ENCODE measurements at regions not wholly inside any gene's neighbourhood (a gene's known extent, or its start where the extent isn't known, plus 50 kb on each side); places are given as distances from the start of the nearest gene placed in this dataset.

DNA sequence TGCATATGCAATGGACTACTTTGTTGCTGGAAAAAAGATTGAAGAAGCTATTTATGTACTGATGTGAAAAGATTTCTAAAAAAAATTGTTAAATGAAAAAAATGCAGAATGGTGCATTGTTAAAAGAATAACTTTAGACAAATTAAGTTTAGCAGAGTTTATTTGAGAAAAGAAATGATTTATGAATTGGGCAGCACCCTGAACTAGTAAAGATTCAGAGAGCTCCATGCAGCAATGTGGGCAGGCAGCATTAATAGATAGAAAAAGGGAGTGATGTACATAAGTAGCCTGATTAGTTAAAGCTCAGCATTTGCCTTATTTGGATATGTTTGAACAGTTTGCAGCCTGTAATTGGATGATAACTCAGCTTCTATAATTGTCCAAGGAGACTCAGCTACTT is 677.9 kb upstream of the SEMA6A start:
- TF ChIP-seq, protein P1, sequence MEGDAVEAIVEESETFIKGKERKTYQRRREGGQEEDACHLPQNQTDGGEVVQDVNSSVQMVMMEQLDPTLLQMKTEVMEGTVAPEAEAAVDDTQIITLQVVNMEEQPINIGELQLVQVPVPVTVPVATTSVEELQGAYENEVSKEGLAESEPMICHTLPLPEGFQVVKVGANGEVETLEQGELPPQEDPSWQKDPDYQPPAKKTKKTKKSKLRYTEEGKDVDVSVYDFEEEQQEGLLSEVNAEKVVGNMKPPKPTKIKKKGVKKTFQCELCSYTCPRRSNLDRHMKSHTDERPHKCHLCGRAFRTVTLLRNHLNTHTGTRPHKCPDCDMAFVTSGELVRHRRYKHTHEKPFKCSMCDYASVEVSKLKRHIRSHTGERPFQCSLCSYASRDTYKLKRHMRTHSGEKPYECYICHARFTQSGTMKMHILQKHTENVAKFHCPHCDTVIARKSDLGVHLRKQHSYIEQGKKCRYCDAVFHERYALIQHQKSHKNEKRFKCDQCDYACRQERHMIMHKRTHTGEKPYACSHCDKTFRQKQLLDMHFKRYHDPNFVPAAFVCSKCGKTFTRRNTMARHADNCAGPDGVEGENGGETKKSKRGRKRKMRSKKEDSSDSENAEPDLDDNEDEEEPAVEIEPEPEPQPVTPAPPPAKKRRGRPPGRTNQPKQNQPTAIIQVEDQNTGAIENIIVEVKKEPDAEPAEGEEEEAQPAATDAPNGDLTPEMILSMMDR (IDR thresholded peaks at IDR 0.05) = no peak
- TF ChIP-seq POLR2A (IDR thresholded peaks at IDR 0.05) = no peak
